GM12864 (cell line): ENCODE measurements at regions not wholly inside any gene's neighbourhood (a gene's known extent, or its start where the extent isn't known, plus 50 kb on each side); places are given as distances from the start of the nearest gene placed in this dataset.

Experiments used
- DNase-seq: peaks from one replicate; pipeline ENCODE4 v3.0.0-alpha.2; 2011; ENCODE audit warnings: low read depth
- H3K4me3 ChIP-seq: 2 replicates; pipeline ENCODE4 v1.5.1; 2011; ENCODE audit warnings: mild to moderate bottlenecking, low read depth, low read length, control low read depth
- CTCF ChIP-seq: IDR thresholded peaks from 2 replicates; pipeline ENCODE4 v1.5.1; 2011; ENCODE audit warnings: low read depth, mild to moderate bottlenecking, moderate library complexity, low read length, control low read depth, inconsistent platforms; ENCODE audit errors: missing control alignments

DNA sequence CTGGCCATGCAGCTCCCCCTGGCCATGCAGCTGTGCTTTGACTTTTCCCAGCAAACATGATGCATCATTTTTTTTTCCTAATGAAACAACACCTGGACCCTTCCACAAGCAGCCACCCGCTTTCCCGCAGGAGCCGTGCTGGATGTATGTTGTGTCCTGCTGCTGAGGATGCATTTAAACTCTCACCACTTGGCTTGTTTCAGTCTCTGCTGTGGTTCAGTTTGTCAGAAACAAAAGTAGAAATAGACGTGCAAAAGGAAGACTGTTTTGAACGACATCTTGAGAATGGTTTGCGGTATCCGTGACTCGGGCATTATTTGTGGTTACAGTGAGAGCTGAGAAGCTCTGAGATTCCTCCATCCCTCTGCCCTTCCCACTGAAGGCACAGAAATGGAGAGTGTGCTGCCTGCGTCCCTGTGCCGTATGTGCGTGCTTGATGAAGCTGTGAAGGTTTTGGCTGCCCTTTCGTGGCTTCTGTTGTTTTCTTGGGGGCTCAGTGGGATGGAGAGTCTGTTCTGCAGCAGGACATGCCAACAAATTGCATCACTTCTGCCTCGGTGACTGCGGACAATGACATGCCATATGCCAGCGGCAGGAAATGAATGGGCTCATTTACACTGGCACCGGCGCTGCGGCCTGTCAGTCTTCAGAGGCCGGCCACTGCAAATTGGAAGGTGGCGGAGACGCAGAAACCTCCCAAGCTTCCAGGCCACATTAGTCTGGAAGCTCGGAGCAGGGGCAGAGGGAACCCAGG lies 417.7 kb upstream of the SALL3 start:
- no peak for TF ChIP-seq CTCF
- no peak for DNase-seq
- no peak overlapping the region for H3K4me3 ChIP-seq

GRCh38 chr18:78562531-78562961 lies 417.1 kb upstream of the SALL3 start:
- no peak for TF ChIP-seq CTCF
- DNase-seq: no peak
- no peak overlapping the region for H3K4me3 ChIP-seq

DNA sequence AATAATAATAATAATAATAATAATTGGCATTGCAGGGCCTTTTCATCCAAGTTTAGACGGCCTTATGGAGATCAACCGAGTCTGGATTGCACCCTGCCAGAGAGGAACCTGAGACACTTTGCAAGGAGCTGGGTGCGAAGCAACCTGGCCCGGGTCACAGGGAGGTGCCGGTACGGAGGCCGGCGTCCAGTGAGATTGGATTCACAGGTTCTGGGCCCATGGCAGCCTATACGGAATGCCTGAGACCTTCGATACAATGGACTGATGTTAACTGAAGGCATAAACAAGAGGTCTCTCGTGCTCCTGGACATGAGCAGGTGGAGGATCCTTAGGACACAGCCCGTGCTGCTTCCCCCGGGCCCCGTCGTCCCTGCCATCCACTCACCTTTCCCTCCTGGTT lies 416.5 kb upstream of the SALL3 start:
- no peak overlapping the region for H3K4me3 ChIP-seq
- DNase-seq: no peak
- TF ChIP-seq CTCF: no peak

DNA sequence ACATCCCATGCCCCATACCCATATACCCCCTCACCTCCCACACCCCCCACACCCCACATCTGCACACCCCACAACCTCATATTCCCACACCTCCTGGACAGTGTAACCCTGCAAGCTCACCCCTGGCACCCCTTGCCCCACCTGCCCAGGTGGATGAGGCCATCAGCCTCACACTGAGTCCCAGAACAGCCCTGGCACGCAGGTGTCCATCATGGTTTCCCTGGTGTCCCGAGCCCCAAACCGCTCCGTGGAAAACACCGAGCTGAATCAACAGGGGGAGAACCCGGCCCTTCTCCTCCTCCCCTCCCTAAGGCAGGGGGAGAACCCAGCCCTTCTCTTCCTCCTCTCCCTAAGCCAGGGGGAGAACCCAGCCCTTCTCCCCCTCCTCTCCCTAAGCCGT lies 415.6 kb upstream of the SALL3 start:
- no peak for TF ChIP-seq CTCF
- H3K4me3 ChIP-seq: no peak overlapping the region
- DNase-seq: no peak

GRCh38 chr18:78564518-78564917 lies 415.1 kb upstream of the SALL3 start:
- DNase-seq: no peak
- no peak for TF ChIP-seq CTCF
- no peak overlapping the region for H3K4me3 ChIP-seq

DNA sequence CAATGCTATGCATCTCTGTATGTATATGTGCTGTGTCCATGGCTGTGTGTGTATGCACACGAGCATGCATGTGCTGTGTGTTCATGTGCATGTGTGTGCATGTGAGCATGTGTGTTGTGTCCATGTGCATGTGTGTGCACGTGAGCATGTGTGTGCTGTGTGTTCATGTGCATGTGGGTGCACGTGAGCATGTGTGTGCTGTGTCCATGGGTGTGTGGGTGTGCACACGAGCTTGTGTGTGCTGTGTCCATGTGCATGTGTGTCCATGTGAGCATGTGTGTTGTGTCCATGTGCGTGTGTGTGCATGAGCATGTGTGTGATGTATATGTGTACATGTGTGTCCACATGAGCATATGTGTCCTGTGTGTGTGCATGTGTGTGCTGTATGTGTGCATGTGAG lies 414.4 kb upstream of the SALL3 start:
- H3K4me3 ChIP-seq: no peak overlapping the region
- TF ChIP-seq CTCF: no peak
- no peak for DNase-seq

DNA sequence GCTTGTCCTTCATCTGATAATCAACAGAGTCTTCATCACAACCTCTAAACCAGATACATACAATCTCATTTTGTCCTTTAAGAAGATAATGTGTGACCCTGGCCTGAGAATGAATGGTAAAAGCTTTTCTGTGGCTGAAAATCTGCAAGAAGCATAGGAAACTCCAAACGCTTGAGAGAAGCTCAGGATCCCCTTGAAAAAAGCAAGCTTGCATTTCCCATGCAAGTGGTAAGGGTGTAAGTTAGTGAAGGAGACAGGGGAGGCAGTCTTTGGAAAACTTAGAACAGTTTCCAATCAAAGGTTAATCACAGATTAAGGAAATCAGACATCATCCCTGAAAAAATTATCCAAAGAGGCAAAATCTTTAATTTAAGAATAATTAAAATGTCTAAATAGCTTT lies 413.6 kb upstream of the SALL3 start:
- DNase-seq: no peak
- TF ChIP-seq CTCF: no peak
- no peak overlapping the region for H3K4me3 ChIP-seq
